ENCODE measurements at regions not wholly inside any gene's neighbourhood (a gene's known extent, or its start where the extent isn't known, plus 50 kb on each side); places are given as distances from the start of the nearest gene placed in this dataset.

GRCh38 chr6:119453242-119454200 is 104.0 kb upstream of the MAN1A1 start:
- no peaks in the 10 kb centered on the region for H3K27me3 ChIP-seq (ENCODE audit: control insufficient read depth, insufficient read depth, low read length)
- H3K9me3 ChIP-seq (ENCODE audit: control insufficient read depth, low read depth, low read length), result no peaks in the 10 kb centered on the region
- H3K27ac ChIP-seq (ENCODE audit: low read length), result no peak overlapping the region
- no peaks in the 10 kb centered on the region for H3K4me1 ChIP-seq (ENCODE audit: control insufficient read depth, low read depth, low read length)
- no peak overlapping the region for H3K9ac ChIP-seq (ENCODE audit: low read length)
- H3K4me3 ChIP-seq (ENCODE audit: low read length), result no peak overlapping the region
- no peaks in the 10 kb centered on the region for H3K36me3 ChIP-seq (ENCODE audit: control insufficient read depth, low read depth, low read length)

- H3K27ac ChIP-seq (ENCODE audit: low read length), result no peak overlapping the region
- no peak overlapping the region for H3K4me3 ChIP-seq (ENCODE audit: low read length)
- no peaks in the 10 kb centered on the region for H3K27me3 ChIP-seq (ENCODE audit: control insufficient read depth, insufficient read depth, low read length)
- no peaks in the 10 kb centered on the region for H3K36me3 ChIP-seq (ENCODE audit: control insufficient read depth, low read depth, low read length)
- H3K4me1 ChIP-seq (ENCODE audit: control insufficient read depth, low read depth, low read length), result peaks cover 6% of the 10 kb centered on the region
- no peaks in the 10 kb centered on the region for H3K9me3 ChIP-seq (ENCODE audit: control insufficient read depth, low read depth, low read length)
- no peak overlapping the region for H3K9ac ChIP-seq (ENCODE audit: low read length)
Measured at GRCh38 chr6:119449331-119450156, 100.0 kb upstream of the MAN1A1 start.

GRCh38 chr6:119447921-119448320 is 98.4 kb upstream of the MAN1A1 start:
- H3K36me3 ChIP-seq (ENCODE audit: control insufficient read depth, low read depth, low read length), result no peaks in the 10 kb centered on the region
- H3K4me1 ChIP-seq (ENCODE audit: control insufficient read depth, low read depth, low read length), result peaks cover 6% of the 10 kb centered on the region
- no peak overlapping the region for H3K4me3 ChIP-seq (ENCODE audit: low read length)
- no peaks in the 10 kb centered on the region for H3K9me3 ChIP-seq (ENCODE audit: control insufficient read depth, low read depth, low read length)
- no peak overlapping the region for H3K27ac ChIP-seq (ENCODE audit: low read length)
- no peaks in the 10 kb centered on the region for H3K27me3 ChIP-seq (ENCODE audit: control insufficient read depth, insufficient read depth, low read length)
- H3K9ac ChIP-seq (ENCODE audit: low read length), result no peak overlapping the region

- Histone ChIP-seq H3K9ac (ENCODE audit: low read length) (no peak overlapping the region), H3K9me3 (ENCODE audit: control insufficient read depth, low read depth, low read length) (no peaks in the 10 kb centered on the region), H3K27ac (ENCODE audit: low read length) (no peak overlapping the region), H3K36me3 (ENCODE audit: control insufficient read depth, low read depth, low read length) (no peaks in the 10 kb centered on the region), H3K27me3 (ENCODE audit: control insufficient read depth, insufficient read depth, low read length) (no peaks in the 10 kb centered on the region), H3K4me1 (ENCODE audit: control insufficient read depth, low read depth, low read length) (peaks cover 6% of the 10 kb centered on the region), H3K4me3 (ENCODE audit: low read length) (no peak overlapping the region)
Measured at GRCh38 chr6:119446609-119447008, 97.0 kb upstream of the MAN1A1 start.

GRCh38 chr6:119446115-119446554 is 96.6 kb upstream of the MAN1A1 start:
- Histone ChIP-seq H3K27me3 (ENCODE audit: control insufficient read depth, insufficient read depth, low read length) (no peaks in the 10 kb centered on the region), H3K4me1 (ENCODE audit: control insufficient read depth, low read depth, low read length) (peaks cover 6% of the 10 kb centered on the region), H3K4me3 (ENCODE audit: low read length) (no peak overlapping the region)

GRCh38 chr6:119445666-119446065 is 96.1 kb upstream of the MAN1A1 start:
- Histone ChIP-seq H3K9me3 (ENCODE audit: control insufficient read depth, low read depth, low read length) (no peaks in the 10 kb centered on the region), H3K36me3 (ENCODE audit: control insufficient read depth, low read depth, low read length) (no peaks in the 10 kb centered on the region), H3K27me3 (ENCODE audit: control insufficient read depth, insufficient read depth, low read length) (no peaks in the 10 kb centered on the region), H3K9ac (ENCODE audit: low read length) (no peak overlapping the region), H3K4me3 (ENCODE audit: low read length) (no peak overlapping the region), H3K4me1 (ENCODE audit: control insufficient read depth, low read depth, low read length) (peaks cover 6% of the 10 kb centered on the region), H3K27ac (ENCODE audit: low read length) (no peak overlapping the region)

More at GRCh38 chr6:119446115-119446554, 96.6 kb upstream of the MAN1A1 start:
- Histone ChIP-seq H3K9ac (ENCODE audit: low read length) (no peak overlapping the region), H3K9me3 (ENCODE audit: control insufficient read depth, low read depth, low read length) (no peaks in the 10 kb centered on the region), H3K27ac (ENCODE audit: low read length) (no peak overlapping the region), H3K36me3 (ENCODE audit: control insufficient read depth, low read depth, low read length) (no peaks in the 10 kb centered on the region)

- Histone ChIP-seq H3K27me3 (ENCODE audit: control insufficient read depth, insufficient read depth, low read length) (no peaks in the 10 kb centered on the region), H3K4me3 (ENCODE audit: low read length) (no peak overlapping the region), H3K27ac (ENCODE audit: low read length) (no peak overlapping the region), H3K9ac (ENCODE audit: low read length) (no peak overlapping the region), H3K36me3 (ENCODE audit: control insufficient read depth, low read depth, low read length) (no peaks in the 10 kb centered on the region), H3K9me3 (ENCODE audit: control insufficient read depth, low read depth, low read length) (no peaks in the 10 kb centered on the region), H3K4me1 (ENCODE audit: control insufficient read depth, low read depth, low read length) (peaks cover 6% of the 10 kb centered on the region)
Measured at GRCh38 chr6:119444642-119445557, 95.3 kb upstream of the MAN1A1 start.

GRCh38 chr6:119443993-119444641 is 94.6 kb upstream of the MAN1A1 start:
- Histone ChIP-seq H3K36me3 (ENCODE audit: control insufficient read depth, low read depth, low read length) (no peaks in the 10 kb centered on the region), H3K9ac (ENCODE audit: low read length) (no peak overlapping the region), H3K9me3 (ENCODE audit: control insufficient read depth, low read depth, low read length) (no peaks in the 10 kb centered on the region), H3K27ac (ENCODE audit: low read length) (no peak overlapping the region), H3K27me3 (ENCODE audit: control insufficient read depth, insufficient read depth, low read length) (no peaks in the 10 kb centered on the region), H3K4me3 (ENCODE audit: low read length) (no peak overlapping the region), H3K4me1 (ENCODE audit: control insufficient read depth, low read depth, low read length) (peaks cover 6% of the 10 kb centered on the region)

GRCh38 chr6:119442776-119443184 is 93.2 kb upstream of the MAN1A1 start:
- H3K27ac ChIP-seq (ENCODE audit: low read length), result no peak overlapping the region
- peaks cover 6% of the 10 kb centered on the region for H3K4me1 ChIP-seq (ENCODE audit: control insufficient read depth, low read depth, low read length)
- no peaks in the 10 kb centered on the region for H3K36me3 ChIP-seq (ENCODE audit: control insufficient read depth, low read depth, low read length)
- no peaks in the 10 kb centered on the region for H3K9me3 ChIP-seq (ENCODE audit: control insufficient read depth, low read depth, low read length)
- H3K27me3 ChIP-seq (ENCODE audit: control insufficient read depth, insufficient read depth, low read length), result no peaks in the 10 kb centered on the region
- no peak overlapping the region for H3K9ac ChIP-seq (ENCODE audit: low read length)
- no peak overlapping the region for H3K4me3 ChIP-seq (ENCODE audit: low read length)

- H3K9ac ChIP-seq (ENCODE audit: low read length), result no peak overlapping the region
- H3K36me3 ChIP-seq (ENCODE audit: control insufficient read depth, low read depth, low read length), result no peaks in the 10 kb centered on the region
- no peak overlapping the region for H3K27ac ChIP-seq (ENCODE audit: low read length)
- no peaks in the 10 kb centered on the region for H3K9me3 ChIP-seq (ENCODE audit: control insufficient read depth, low read depth, low read length)
- H3K4me3 ChIP-seq (ENCODE audit: low read length), result no peak overlapping the region
- H3K27me3 ChIP-seq (ENCODE audit: control insufficient read depth, insufficient read depth, low read length), result no peaks in the 10 kb centered on the region
- H3K4me1 ChIP-seq (ENCODE audit: control insufficient read depth, low read depth, low read length), result peaks cover 4% of the 10 kb centered on the region
Measured at GRCh38 chr6:119440953-119441352, 91.4 kb upstream of the MAN1A1 start.
